Heart right ventricle (tissue), 16 donors: ENCODE measurements at regions not wholly inside any gene's neighbourhood (a gene's known extent, or its start where the extent isn't known, plus 50 kb on each side); places are given as distances from the start of the nearest gene placed in this dataset.
"Not testable (repeated sequence)": the region's sequence is repeated elsewhere in the genome, so short reads cannot be mapped to it uniquely, and the experiment has no call there.

Experiments used
- ATAC-seq, 8 donors: fragments of 200-7000 bp; cut with Tn5 transposase; one replicate each; pipeline ENCODE4 v1.9.1; 2020; ENCODE audit warnings: mild to moderate bottlenecking in 8 of 8, moderate library complexity in 8 of 8, moderate number of reproducible peaks in 1 of 8
- DNase-seq, 2 donors: peaks; one replicate each; pipeline ENCODE4 v3.0.0-alpha.2; 2020
- H3K27ac ChIP-seq, 10 donors: fragments of 200-600 bp; sonication (generic) in 2 of 10; one replicate each; pipeline versions ENCODE4 v1.5.0 to v1.8.0; 2020 to 2022; ENCODE audit warnings: mild to moderate bottlenecking in 3 of 10
- H3K27me3 ChIP-seq, 7 donors: fragments of 200-600 bp; one replicate each; pipeline ENCODE4 v1.8.0; 2021 to 2022; ENCODE audit warnings: mild to moderate bottlenecking in 2 of 7
- H3K36me3 ChIP-seq, 9 donors: fragments of 200-600 bp; sonication (generic) in 1 of 9; one replicate each; pipeline versions ENCODE4 v1.5.0 to v1.8.0; 2020 to 2022; ENCODE audit warnings: mild to moderate bottlenecking in 2 of 9
- H3K4me1 ChIP-seq, 9 donors: fragments of 200-600 bp; sonication (generic) in 1 of 9; one replicate each; pipeline versions ENCODE4 v1.5.0 to v1.8.0; 2020 to 2022; ENCODE audit warnings: mild to moderate bottlenecking in 4 of 9
- H3K4me3 ChIP-seq, 10 donors: fragments of 200-600 bp; sonication (generic) in 2 of 10; one replicate each; pipeline versions ENCODE4 v1.5.0 to v1.8.0; 2020 to 2022; ENCODE audit warnings: mild to moderate bottlenecking in 7 of 10, moderate library complexity in 2 of 10
- H3K9me3 ChIP-seq, 11 donors: fragments of 200-600 bp in 10 of 11; sonication (generic) in 2 of 11; one replicate each; pipeline versions ENCODE4 v1.5.0 to v1.8.0; 2013 to 2022; ENCODE audit warnings: mild to moderate bottlenecking in 2 of 11, control low read depth in 1 of 11, moderate library complexity in 1 of 11
- WGBS, 2 donors: extraction: QIAGEN DNeasy Blood & Tissue Kit; methylation state at CpG; one replicate each; pipeline ENCODE4 v1.1.7; 2013; ENCODE audit warnings: inconsistent platforms in 1 of 2; 5-methylcytosine and 5-hydroxymethylcytosine counted together
- intact Hi-C, 10 donors: fragments of 100-400 bp; cut with DNase I; formaldehyde crosslinking; loops; one replicate each; pipeline versions ENCODE4 v1.11.1 to v1.14.2; 2022
- TF ChIP-seq, protein P1 (sequence below), 9 donors: fragments of 200-600 bp; sonication (generic) in 2 of 9; IDR thresholded peaks; one replicate each; pipeline versions ENCODE4 v1.5.0 to v1.8.0; 2021 to 2022; ENCODE audit warnings: antibody characterized with exemption in 9 of 9, mild to moderate bottlenecking in 5 of 9, moderate library complexity in 1 of 9
- donor health status: Arrhythmogenic right ventricular cardiomyopathy.
- donor health status: ischemic (EF 13 %, LVEDD 7.1; RV severe dilation, severe dysfunction).
- donor health status: healthy with polysubstance abuse.
- donor health status: DM: no; HTN: yes; CAD: no.
- donor health status: DM: no; HTN: no; CAD: no.
- donor health status: ischemic (EF 25% LVEDD 6.9; RV normal size, moderate dysfunction).
- donor health status: ischemic (EF 25% LVEDD 5.7; RV mildly dilated, moderate dysfunction).
- donor health status: healthy.
- donor health status: DM: yes; HTN: yes; CAD: no.
- donor health status: Ischemic cardiomyopathy.
- donor health status: ischemic (EF 35%, LVEDD 5.7; RV mildly dilated, moderate dysfunction).
- donor health status: nonischemic (EF 11% LVEDD 7.7; RV severe dilation, severe dysfunction).
- donor health status: DM: yes; HTN: yes; CAD: no.
- donor health status: PGD.
- donor health status: ischemic (EF 29% LVEDD 5.4; RV normal size, mild dysfunction).
- donor health status: nonischemic (EF 23%, LVEDD 6.1; RV moderate dilation, normal function).

DNA sequence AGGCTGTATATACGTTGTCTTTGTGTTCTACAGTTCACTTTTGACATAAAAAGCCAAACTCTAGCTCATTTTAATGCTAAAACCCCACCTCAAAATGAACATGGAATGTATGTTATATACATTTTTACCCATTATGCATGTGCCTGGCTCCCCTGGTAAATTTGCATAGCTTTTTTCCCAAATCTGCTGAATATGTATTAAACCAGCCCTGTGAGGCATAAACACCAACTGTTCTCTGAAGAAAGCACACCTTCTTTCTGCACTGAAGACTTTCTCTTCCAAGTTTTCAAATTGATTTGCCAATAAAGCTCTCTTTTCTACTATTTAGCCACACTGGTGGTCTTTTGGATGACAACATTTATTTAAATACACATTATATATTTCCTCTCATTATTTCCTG lies 549.4 kb downstream of the TRIB2 start:
- WGBS, 2 donors: 53 to 64% methylated on average over 1 of the region's 1 CpG
- ATAC-seq (no peak), DNase-seq (no peak)
- intact Hi-C loops: no loop called here
- H3K4me3 ChIP-seq: no peak overlapping the region
- TF ChIP-seq, protein P1, sequence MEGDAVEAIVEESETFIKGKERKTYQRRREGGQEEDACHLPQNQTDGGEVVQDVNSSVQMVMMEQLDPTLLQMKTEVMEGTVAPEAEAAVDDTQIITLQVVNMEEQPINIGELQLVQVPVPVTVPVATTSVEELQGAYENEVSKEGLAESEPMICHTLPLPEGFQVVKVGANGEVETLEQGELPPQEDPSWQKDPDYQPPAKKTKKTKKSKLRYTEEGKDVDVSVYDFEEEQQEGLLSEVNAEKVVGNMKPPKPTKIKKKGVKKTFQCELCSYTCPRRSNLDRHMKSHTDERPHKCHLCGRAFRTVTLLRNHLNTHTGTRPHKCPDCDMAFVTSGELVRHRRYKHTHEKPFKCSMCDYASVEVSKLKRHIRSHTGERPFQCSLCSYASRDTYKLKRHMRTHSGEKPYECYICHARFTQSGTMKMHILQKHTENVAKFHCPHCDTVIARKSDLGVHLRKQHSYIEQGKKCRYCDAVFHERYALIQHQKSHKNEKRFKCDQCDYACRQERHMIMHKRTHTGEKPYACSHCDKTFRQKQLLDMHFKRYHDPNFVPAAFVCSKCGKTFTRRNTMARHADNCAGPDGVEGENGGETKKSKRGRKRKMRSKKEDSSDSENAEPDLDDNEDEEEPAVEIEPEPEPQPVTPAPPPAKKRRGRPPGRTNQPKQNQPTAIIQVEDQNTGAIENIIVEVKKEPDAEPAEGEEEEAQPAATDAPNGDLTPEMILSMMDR (IDR thresholded peaks at IDR 0.05): no peak
- H3K9me3 ChIP-seq: peaks cover 0 to 18% (median 5%) of the 10 kb centered on the region in 11 donors
- no peak overlapping the region for H3K27ac ChIP-seq
- H3K36me3 ChIP-seq: no peaks in the 10 kb centered on the region
- H3K4me1 ChIP-seq: no peaks in the 10 kb centered on the region
- no peaks in the 10 kb centered on the region for H3K27me3 ChIP-seq

DNA sequence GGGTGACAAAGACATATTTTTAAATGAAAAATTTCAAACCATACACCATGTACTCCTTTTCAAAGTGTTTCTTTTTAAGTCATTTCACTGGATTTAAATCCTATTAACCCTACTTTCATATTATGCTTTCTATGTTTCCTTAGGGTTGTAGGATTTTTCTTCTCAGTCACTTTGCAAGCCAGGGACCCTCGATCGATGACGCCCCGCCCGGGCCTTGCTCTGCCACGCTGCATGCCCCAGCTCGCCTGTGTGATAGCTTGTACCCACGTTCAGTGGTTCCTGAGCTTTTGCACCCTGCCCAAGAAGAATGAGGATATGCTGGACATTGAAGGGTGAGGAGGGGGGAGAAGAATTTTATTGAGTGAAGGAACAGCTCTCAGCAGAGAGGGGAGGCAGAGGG lies 568.0 kb downstream of the TRIB2 start:
- Histone ChIP-seq H3K4me3 (no peak overlapping the region), H3K27me3 (no peaks in the 10 kb centered on the region), H3K27ac (no peak overlapping the region), H3K36me3 (no peaks in the 10 kb centered on the region), H3K9me3 (no peaks in the 10 kb centered on the region), H3K4me1 (no peaks in the 10 kb centered on the region)
- TF ChIP-seq, protein P1 (IDR thresholded peaks at IDR 0.05): no peak
- no peak for ATAC-seq
- WGBS, 2 donors: 86% methylated on average over 8 of the region's 8 CpGs
- DNase-seq: no peak
- intact Hi-C loops: no loop called here

DNA sequence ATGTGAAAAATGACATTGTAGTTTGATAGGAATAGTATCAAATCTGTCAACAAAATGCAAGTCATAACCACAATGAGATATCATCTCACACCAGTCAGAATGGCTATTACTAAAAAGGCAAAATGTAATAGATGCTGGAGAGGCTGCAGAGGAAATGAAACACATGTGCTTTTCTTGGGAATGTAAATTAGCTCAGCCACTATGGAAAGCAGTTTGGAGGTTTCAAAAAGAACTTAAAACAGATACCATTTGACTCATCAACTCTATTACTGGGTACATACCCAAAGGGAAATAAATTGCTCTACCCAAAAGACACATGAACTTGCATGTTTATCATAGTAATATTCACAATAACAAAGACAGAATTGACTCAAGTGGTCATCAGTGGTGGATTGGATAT lies 572.6 kb downstream of the TRIB2 start:
- no peak overlapping the region for H3K27ac ChIP-seq
- H3K9me3 ChIP-seq: no peaks in the 10 kb centered on the region
- no peak overlapping the region for H3K4me3 ChIP-seq
- H3K36me3 ChIP-seq: no peaks in the 10 kb centered on the region
- no peak for DNase-seq
- ATAC-seq: no peak
- no peaks in the 10 kb centered on the region for H3K27me3 ChIP-seq
- no peaks in the 10 kb centered on the region for H3K4me1 ChIP-seq
- intact Hi-C loops: no loop called here
- TF ChIP-seq, protein P1 (IDR thresholded peaks at IDR 0.05): no peak

DNA sequence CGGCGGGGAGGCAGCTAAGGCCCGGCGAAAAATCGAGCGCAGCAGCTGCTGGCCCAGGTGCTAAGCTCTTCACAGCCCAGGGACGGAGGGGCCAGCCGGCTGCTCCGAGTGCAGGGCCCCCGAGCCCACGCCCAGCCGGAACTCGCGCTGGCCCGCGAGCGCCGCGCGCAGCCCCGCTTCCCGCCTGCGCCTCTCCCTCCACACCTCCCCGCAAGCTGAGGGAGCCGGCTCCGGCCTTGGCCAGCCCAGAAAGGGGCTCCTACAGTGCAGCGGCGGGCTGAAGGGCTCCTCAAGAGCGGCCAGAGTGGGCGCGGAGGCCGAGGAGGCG lies 591.7 kb downstream of the TRIB2 start:
- intact Hi-C loops, H3K4me1 ChIP-seq, H3K27me3 ChIP-seq, DNase-seq, H3K27ac ChIP-seq, H3K36me3 ChIP-seq, ATAC-seq, H3K4me3 ChIP-seq: not testable (repeated sequence)
- 81 to 85% methylated on average over 17 to 33 of the region's 33 CpGs for WGBS, 2 donors
- peaks cover 0 to 19% (median 0%) of the 10 kb centered on the region in 11 donors for H3K9me3 ChIP-seq

DNA sequence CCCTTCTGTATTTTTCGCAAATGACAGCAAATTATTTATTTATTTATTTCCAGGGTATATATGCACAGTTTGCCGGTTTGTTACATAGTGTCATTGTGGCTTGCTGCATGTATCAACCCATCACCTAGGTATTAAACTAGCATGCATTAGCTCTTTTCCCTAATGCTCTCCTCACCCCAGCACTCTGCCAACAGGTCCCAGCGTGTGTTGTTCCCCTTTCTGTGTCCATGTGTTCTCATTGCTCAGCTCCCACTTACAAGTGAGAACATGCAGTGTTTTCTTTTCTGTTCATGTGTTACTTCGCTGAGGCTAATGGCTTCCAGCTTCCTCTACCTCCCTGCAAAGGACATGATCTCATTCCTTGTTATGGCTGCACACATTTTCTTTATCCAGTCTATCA lies 592.3 kb downstream of the TRIB2 start:
- H3K4me3 ChIP-seq: no peak overlapping the region
- intact Hi-C loops: no loop called here
- 85 to 88% methylated on average over 4 of the region's 4 CpGs for WGBS, 2 donors
- H3K36me3 ChIP-seq: no peaks in the 10 kb centered on the region
- peaks cover 0 to 19% (median 0%) of the 10 kb centered on the region in 11 donors for H3K9me3 ChIP-seq
- ATAC-seq (no peak), DNase-seq (no peak)
- H3K4me1 ChIP-seq: no peaks in the 10 kb centered on the region
- H3K27ac ChIP-seq: no peak overlapping the region
- TF ChIP-seq, protein P1 (IDR thresholded peaks at IDR 0.05): no peak
- H3K27me3 ChIP-seq: no peaks in the 10 kb centered on the region
